HG02973 (cell line): ENCODE measurements at regions not wholly inside any gene's neighbourhood (a gene's known extent, or its start where the extent isn't known, plus 50 kb on each side); places are given as distances from the start of the nearest gene placed in this dataset.
"Not testable (repeated sequence)": the region's sequence is repeated elsewhere in the genome, so short reads cannot be mapped to it uniquely, and the experiment has no call there.

Experiments
- ATAC-seq: cut with Tn5 transposase; IDR thresholded peaks from one replicate; pipeline ENCODE4 v1.9.1; 2021; ENCODE audit warnings: moderate library complexity; ENCODE audit not compliant: unreplicated experiment

GRCh38 chr9:65397226-65397625 is 112.2 kb upstream of the FOXD4L5 start:
- not testable (repeated sequence) for ATAC-seq

DNA sequence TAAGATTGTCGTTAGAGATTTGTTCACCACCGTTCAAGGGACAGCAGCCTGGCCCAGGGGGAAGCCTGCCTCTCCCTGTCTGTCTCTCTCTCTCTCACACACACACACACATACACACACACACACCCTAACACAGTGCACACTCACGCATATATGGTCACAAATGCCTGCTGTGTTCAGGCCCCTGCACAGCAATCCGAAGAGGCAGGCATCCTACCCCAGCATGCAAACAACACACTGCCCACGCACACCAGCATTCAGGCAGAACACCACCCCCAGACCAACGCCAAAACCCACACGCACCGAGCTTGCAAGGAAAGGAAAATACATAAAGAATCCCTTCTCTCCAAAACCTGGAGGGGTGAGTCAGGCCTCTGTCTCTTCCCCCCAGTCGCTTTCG is 111.6 kb upstream of the FOXD4L5 start:
- ATAC-seq, result not testable (repeated sequence)

DNA sequence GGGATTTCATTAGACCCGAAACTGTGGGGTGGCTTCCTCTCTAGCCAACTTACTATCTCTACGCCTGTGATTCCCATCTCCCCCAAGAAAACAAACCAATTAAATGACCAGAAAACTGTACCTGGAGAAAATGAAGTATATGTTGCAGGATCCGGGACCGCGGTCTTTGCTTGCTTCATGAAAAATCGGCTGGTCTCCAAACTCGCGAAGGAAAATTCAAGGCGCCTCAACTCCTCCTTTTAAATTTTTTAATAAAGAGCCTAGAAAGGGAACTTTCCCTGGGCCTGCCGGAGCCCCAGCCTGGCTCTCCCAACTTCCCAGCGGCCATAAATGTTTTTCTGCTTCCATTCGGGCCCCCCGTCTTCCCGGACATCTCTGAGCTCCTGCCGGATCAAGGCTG is 110.8 kb upstream of the FOXD4L5 start:
- not testable (repeated sequence) for ATAC-seq

DNA sequence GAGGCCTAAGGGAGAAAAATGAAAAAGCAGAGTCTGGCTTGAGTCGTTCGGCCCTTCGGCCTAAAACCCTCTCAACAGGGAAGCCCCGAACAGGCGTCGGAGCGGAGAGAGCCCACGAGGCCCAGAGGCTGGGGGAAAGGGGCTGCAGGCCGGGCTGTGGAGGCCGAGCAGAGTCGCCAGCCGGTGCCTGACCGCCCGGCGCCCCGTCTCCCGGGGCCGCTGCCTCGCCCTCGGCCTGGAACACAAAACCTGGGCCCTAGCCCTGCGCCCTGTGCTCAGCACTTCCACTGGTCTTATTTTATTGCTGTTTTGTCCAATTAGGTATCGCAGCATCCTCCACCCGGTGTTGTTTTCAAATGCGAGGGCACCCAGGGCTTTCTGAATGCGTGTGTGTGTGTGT is 110.1 kb upstream of the FOXD4L5 start:
- not testable (repeated sequence) for ATAC-seq

DNA sequence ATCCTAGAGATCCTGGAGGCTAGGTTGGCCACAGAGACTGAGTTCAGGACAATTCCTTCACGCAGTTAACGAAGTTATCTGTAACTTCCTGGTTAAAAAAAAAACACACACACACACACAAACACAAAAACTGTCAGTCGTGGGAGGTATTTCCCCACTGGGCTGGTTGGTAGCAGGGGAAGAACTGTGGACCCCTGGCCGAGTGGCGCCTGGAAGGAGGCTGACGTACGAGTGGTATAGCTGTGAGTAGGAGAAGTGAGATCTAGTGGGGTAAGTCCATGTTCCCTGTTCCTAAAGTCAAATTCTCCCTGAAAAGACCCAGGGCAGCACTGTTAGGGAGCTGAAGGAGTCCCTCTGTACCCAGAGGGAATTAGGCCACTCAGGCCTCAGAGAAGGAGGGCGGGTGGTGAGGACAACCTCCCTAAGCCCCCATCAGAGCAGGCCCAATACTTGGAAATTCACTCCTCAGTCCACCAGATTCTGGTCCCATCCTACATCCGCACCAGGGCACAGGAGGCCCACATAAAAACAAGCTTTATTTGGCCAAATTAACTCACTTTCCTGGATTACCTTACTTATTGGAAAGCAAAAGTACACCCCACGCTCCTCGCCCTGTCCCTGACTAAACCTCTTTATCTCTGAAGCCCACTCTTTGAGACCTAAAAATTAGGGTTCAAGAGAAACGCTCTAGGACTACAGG is 108.3 kb upstream of the FOXD4L5 start:
- ATAC-seq, result not testable (repeated sequence)

DNA sequence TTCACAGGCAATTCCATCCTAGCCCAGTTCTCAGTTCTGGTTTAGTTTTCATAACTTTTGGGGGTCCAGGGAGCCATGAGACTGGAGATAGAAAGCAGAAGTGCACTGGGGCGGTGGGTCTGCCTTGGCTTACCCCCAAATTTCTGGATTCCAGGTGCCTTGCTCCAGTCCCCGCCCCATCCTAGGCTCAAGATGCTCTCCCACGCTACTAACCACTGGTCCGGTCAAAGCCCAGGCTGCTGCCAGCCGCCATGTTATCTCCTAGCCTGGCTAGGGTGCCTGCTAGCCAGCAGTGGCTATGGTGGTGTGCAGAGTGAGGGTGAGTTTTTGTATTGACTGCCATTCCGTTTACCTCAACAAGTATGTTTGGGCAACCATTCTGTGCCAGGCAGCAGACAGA is 107.6 kb upstream of the FOXD4L5 start:
- ATAC-seq, result not testable (repeated sequence)

DNA sequence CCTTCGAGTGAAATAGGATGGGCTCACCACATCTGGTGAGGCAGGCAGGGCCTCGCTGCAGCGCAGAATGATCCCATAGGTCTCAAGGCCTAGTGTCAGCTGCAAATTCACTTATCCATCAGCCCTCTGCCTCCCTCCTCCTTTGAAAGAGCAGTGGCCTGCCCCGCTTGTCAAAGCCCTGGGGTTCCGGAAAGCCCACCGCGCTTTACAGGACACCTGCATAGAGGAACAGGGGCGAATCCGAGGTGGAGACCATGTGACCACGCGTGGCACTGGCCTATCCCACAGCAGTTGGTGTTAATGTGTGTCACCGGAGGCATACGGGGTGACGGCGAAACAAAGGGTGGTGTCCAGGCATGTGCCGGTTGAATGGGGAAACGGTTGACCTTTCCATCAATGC is 104.7 kb upstream of the FOXD4L5 start:
- ATAC-seq, result not testable (repeated sequence)

DNA sequence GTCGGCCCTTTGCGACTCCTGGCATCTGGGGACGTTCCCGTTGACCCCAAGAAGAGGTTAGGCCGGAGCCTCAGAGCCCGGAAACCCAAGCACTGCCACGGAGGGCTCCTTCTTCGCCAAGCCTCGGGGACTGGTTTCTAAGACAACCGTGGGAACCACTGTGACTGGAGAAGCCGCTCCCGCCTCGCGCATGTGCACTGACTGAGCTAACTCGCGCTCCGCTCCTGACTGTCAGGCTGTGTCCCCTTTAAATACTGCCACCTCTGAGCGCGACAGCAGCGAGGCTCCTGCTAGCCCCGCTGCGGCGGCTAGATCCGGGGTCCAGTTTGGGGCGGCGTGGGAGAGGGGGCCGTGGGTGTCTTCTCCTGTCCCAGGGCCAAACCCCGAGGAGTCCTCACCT is 104.2 kb upstream of the FOXD4L5 start:
- ATAC-seq, result not testable (repeated sequence)

- ATAC-seq, result peak; percentile 62
Observed at GRCh38 chr9:65386699-65387098, 101.7 kb upstream of the FOXD4L5 start.

DNA sequence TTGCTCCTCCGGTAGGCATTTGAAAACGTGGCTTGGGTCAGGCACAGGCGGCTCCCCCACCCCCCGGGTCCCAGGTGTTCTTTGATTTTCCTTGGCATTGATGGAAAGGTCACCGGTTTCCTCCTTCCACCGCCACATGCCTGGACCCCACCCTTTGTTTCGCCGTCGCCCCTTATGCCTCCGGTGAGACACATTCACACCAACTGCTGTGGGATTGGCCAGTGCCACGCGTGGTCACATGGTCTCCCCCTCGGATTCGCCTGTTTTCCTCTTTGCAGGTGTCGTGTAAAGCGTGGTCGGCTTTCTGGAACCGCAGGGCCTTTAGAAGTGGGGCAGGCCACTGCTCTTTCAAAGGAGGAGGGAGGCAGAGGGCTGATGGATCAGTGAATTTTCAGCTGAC is 101.2 kb upstream of the FOXD4L5 start:
- ATAC-seq, result not testable (repeated sequence)

DNA sequence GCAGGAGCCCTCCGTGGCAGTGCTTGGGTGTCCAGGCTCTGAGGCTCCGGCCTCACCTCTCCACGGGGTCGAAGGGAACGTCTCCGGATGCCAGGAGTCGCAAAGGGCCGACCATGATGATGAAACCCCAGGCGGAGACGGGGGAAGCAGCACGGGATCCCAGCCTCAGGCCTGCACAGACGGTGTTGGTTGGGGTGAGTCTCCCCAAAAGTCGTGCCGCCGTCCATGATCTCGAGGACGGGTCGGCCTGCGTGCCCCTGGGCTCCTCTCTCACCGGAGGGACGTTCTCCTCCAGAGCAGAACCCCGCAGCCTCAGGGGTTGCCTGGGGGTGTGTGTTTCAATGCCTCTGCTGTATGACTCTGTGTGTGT is 100.6 kb upstream of the FOXD4L5 start:
- not testable (repeated sequence) for ATAC-seq

DNA sequence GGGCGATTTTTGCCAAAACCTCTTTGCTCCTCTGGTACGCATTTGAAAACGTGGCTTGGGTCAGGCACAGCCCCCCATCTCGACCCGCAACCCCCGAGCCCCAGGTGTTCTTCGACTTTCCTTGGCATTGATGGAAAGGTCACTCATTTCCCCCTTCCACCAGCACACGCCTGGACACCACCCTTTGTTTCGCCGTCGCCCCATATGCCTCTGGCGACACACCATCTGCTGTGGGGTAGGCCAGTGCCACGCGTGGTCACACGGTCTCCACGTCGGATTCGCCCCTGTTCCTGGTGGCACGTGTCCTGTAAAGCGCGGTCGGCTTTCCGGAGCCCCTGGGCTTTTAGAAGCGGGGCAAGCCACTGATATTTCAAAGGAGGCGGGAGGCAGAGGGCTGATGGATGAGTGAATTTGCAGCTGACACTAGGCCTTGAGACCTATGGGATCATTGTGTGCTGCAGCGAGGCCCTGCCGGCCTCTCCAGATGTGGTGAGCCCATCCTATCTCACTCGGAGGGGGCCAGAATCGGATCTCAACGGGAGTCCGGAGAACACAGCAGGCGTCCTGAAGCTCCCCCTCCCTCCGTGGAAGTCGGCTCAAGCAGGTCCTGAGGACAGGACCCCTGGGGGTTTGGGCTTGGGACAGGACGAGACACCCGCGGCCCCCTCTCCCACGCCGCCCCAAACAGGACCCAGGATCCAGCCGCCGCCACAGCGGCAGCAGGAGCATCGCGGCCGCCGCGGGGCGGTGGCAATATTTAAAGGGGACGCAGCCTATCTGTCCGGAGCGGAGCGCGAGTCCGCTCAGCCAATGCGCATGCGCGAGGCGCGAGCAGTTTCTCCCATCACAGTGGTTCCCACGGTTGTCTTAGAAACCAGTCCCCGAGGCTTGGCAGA is 100.0 kb upstream of the FOXD4L5 start:
- ATAC-seq, result not testable (repeated sequence)

GRCh38 chr9:65384066-65384465 is 99.1 kb upstream of the FOXD4L5 start:
- ATAC-seq, result not testable (repeated sequence)

GRCh38 chr9:65383646-65384045 is 98.6 kb upstream of the FOXD4L5 start:
- not testable (repeated sequence) for ATAC-seq

GRCh38 chr9:65382701-65383318 is 97.8 kb upstream of the FOXD4L5 start:
- ATAC-seq, result not testable (repeated sequence)
